ENCODE measurements at regions not wholly inside any gene's neighbourhood (a gene's known extent, or its start where the extent isn't known, plus 50 kb on each side); places are given as distances from the start of the nearest gene placed in this dataset.
"Not testable (repeated sequence)": the region's sequence is repeated elsewhere in the genome, so short reads cannot be mapped to it uniquely, and the experiment has no call there.

- not testable (repeated sequence) for H3K27me3 ChIP-seq (ENCODE audit: control insufficient read depth in 2 of 2, insufficient read depth in 1 of 2, low read length in 1 of 2); H3K27ac ChIP-seq (ENCODE audit: low read depth in 1 of 2, low read length in 1 of 2); DNase-seq (ENCODE audit: low read depth in 6 of 9, low spot score in 9 of 9); H3K4me1 ChIP-seq (ENCODE audit: control insufficient read depth in 2 of 2, insufficient read depth in 2 of 2, low read length in 2 of 2); H3K9me3 ChIP-seq (ENCODE audit: control insufficient read depth in 2 of 2, insufficient read depth in 1 of 2, low read length in 1 of 2); H3K36me3 ChIP-seq (ENCODE audit: control insufficient read depth in 2 of 2, insufficient read depth in 2 of 2, low read length in 1 of 2); H3K4me3 ChIP-seq (ENCODE audit: low read length in 2 of 2)
- 82% methylated on average over 2 of the region's 2 CpGs for WGBS
Measured at GRCh38 chr5:92937396-92937795, 643.6 kb downstream of the NR2F1-AS1 start.

GRCh38 chr5:92930057-92930456, 651.0 kb downstream of the NR2F1-AS1 start:
- WGBS, result 84% methylated on average over 3 of the region's 3 CpGs
- H3K27me3 ChIP-seq (ENCODE audit: control insufficient read depth in 2 of 2, insufficient read depth in 1 of 2, low read length in 1 of 2), result no peaks in the 10 kb centered on the region
- no peaks in the 10 kb centered on the region for H3K9me3 ChIP-seq (ENCODE audit: control insufficient read depth in 2 of 2, insufficient read depth in 1 of 2, low read length in 1 of 2)
- no peak for DNase-seq (ENCODE audit: low read depth in 6 of 9, low spot score in 9 of 9)
- no peaks in the 10 kb centered on the region for H3K36me3 ChIP-seq (ENCODE audit: control insufficient read depth in 2 of 2, insufficient read depth in 2 of 2, low read length in 1 of 2)
- no peaks in the 10 kb centered on the region for H3K4me1 ChIP-seq (ENCODE audit: control insufficient read depth in 2 of 2, insufficient read depth in 2 of 2, low read length in 2 of 2)
- no peak overlapping the region for H3K27ac ChIP-seq (ENCODE audit: low read depth in 1 of 2, low read length in 1 of 2)
- no peak overlapping the region for H3K4me3 ChIP-seq (ENCODE audit: low read length in 2 of 2)

DNA sequence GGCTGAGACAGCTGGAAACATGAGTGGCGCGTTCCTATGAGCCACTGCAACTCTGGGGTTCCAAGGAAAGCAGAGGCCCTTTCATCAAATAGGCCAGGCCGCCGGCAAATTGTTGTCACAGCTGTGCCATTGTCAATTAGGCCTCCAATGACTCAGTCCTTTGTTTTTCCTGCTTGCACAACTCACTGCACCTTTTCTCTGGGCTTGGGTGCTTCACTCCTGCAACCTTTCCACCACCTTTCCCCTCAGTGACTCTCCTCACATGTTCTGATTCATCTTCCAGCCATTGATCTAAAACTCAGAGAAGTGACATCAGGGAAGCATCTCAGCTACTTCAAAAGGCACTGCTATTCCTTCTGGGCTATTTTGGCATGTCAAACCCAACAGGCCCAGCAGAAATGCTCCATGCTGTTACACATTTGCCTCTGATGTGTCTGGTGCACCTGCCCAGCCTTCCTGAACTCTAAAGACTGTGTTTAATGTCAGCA, 653.7 kb downstream of the NR2F1-AS1 start:
- Histone ChIP-seq H3K36me3 (ENCODE audit: control insufficient read depth in 2 of 2, insufficient read depth in 2 of 2, low read length in 1 of 2) (no peaks in the 10 kb centered on the region), H3K27me3 (ENCODE audit: control insufficient read depth in 2 of 2, insufficient read depth in 1 of 2, low read length in 1 of 2) (no peaks in the 10 kb centered on the region), H3K4me3 (ENCODE audit: low read length in 2 of 2) (no peak overlapping the region), H3K27ac (ENCODE audit: low read depth in 1 of 2, low read length in 1 of 2) (no peak overlapping the region), H3K9me3 (ENCODE audit: control insufficient read depth in 2 of 2, insufficient read depth in 1 of 2, low read length in 1 of 2) (no peaks in the 10 kb centered on the region), H3K4me1 (ENCODE audit: control insufficient read depth in 2 of 2, insufficient read depth in 2 of 2, low read length in 2 of 2) (no peaks in the 10 kb centered on the region)
- 76% methylated on average over 4 of the region's 4 CpGs for WGBS
- DNase-seq (ENCODE audit: low read depth in 6 of 9, low spot score in 9 of 9), result no peak

DNA sequence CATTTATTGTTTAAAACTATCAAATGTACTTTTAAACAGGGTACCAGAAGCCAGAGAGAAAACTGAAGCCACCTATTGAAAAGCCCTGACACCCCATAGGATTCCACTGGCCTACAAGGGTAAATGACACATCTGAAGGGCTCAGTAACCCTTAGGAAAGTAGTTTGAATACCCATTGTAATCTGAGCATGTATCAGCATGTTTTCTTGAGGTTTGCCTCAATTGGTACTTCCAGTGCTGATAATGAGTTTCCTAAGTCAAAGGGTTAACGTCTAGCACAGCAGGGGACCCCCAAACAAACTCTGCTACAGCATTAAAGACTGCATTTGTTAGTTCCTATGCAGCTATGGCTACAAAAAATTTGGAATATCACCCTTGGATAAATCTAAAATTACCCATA, 657.1 kb downstream of the NR2F1-AS1 start:
- DNase-seq (ENCODE audit: low read depth in 6 of 9, low spot score in 9 of 9), result no peak
- WGBS, result 40% methylated on average over 1 of the region's 1 CpG
- Histone ChIP-seq H3K4me3 (ENCODE audit: low read length in 2 of 2) (no peak overlapping the region), H3K9me3 (ENCODE audit: control insufficient read depth in 2 of 2, insufficient read depth in 1 of 2, low read length in 1 of 2) (no peaks in the 10 kb centered on the region), H3K4me1 (ENCODE audit: control insufficient read depth in 2 of 2, insufficient read depth in 2 of 2, low read length in 2 of 2) (no peaks in the 10 kb centered on the region), H3K27ac (ENCODE audit: low read depth in 1 of 2, low read length in 1 of 2) (no peak overlapping the region), H3K36me3 (ENCODE audit: control insufficient read depth in 2 of 2, insufficient read depth in 2 of 2, low read length in 1 of 2) (no peaks in the 10 kb centered on the region), H3K27me3 (ENCODE audit: control insufficient read depth in 2 of 2, insufficient read depth in 1 of 2, low read length in 1 of 2) (no peaks in the 10 kb centered on the region)

DNA sequence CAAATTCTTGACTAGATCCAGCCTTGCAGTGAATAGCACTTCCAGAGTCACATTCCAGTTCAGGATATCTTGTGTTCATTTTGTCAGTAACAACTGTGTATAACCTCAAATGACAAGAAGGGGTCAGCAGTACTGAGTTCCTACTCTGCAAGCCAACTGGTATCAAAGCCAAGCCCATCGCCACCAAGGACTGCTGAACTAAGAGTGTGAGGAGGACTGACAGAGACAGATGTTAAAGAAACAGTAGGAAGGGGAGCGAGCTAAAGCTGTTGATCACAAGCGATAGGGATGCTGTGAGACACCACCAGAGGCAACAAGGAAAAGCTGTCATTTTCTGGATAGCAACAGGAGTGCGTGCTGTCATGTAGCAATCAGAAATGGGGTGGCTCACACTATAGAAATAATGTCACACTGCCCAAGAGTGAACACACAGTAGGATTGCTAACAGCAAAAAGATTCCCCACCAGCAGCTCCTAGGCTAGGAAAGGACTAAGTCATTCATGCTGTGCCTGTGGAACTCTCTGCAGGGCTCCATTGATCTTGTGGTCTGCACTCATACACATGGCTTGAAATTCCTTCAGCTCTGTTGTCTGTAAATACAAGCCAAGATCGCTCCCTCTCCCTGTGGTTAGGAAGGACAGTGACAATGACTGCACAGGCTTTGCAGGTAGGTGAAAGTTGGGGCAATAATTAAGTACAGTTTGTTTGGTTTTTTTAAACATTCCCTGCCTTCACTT, 658.6 kb downstream of the NR2F1-AS1 start:
- Histone ChIP-seq H3K4me3 (ENCODE audit: low read length in 2 of 2) (no peak overlapping the region), H3K4me1 (ENCODE audit: control insufficient read depth in 2 of 2, insufficient read depth in 2 of 2, low read length in 2 of 2) (no peaks in the 10 kb centered on the region), H3K9me3 (ENCODE audit: control insufficient read depth in 2 of 2, insufficient read depth in 1 of 2, low read length in 1 of 2) (no peaks in the 10 kb centered on the region), H3K27ac (ENCODE audit: low read depth in 1 of 2, low read length in 1 of 2) (no peak overlapping the region), H3K27me3 (ENCODE audit: control insufficient read depth in 2 of 2, insufficient read depth in 1 of 2, low read length in 1 of 2) (no peaks in the 10 kb centered on the region), H3K36me3 (ENCODE audit: control insufficient read depth in 2 of 2, insufficient read depth in 2 of 2, low read length in 1 of 2) (no peaks in the 10 kb centered on the region)
- no peak for DNase-seq (ENCODE audit: low read depth in 6 of 9, low spot score in 9 of 9)
- WGBS, result 71% methylated on average over 5 of the region's 5 CpGs

- no peak overlapping the region for H3K27ac ChIP-seq (ENCODE audit: low read depth in 1 of 2, low read length in 1 of 2)
- no peaks in the 10 kb centered on the region for H3K4me1 ChIP-seq (ENCODE audit: control insufficient read depth in 2 of 2, insufficient read depth in 2 of 2, low read length in 2 of 2)
- no peak overlapping the region for H3K4me3 ChIP-seq (ENCODE audit: low read length in 2 of 2)
- DNase-seq (ENCODE audit: low read depth in 6 of 9, low spot score in 9 of 9), result no peak
- WGBS, result 94% methylated on average over 2 of the region's 2 CpGs
- H3K27me3 ChIP-seq (ENCODE audit: control insufficient read depth in 2 of 2, insufficient read depth in 1 of 2, low read length in 1 of 2), result no peaks in the 10 kb centered on the region
- no peaks in the 10 kb centered on the region for H3K9me3 ChIP-seq (ENCODE audit: control insufficient read depth in 2 of 2, insufficient read depth in 1 of 2, low read length in 1 of 2)
- H3K36me3 ChIP-seq (ENCODE audit: control insufficient read depth in 2 of 2, insufficient read depth in 2 of 2, low read length in 1 of 2), result no peaks in the 10 kb centered on the region
Measured at GRCh38 chr5:92917044-92917443, 664.0 kb downstream of the NR2F1-AS1 start.

- H3K27me3 ChIP-seq (ENCODE audit: control insufficient read depth in 2 of 2, insufficient read depth in 1 of 2, low read length in 1 of 2), result no peaks in the 10 kb centered on the region
- DNase-seq (ENCODE audit: low read depth in 6 of 9, low spot score in 9 of 9), result no peak
- H3K36me3 ChIP-seq (ENCODE audit: control insufficient read depth in 2 of 2, insufficient read depth in 2 of 2, low read length in 1 of 2), result no peaks in the 10 kb centered on the region
- no peaks in the 10 kb centered on the region for H3K4me1 ChIP-seq (ENCODE audit: control insufficient read depth in 2 of 2, insufficient read depth in 2 of 2, low read length in 2 of 2)
- no peak overlapping the region for H3K4me3 ChIP-seq (ENCODE audit: low read length in 2 of 2)
- H3K9me3 ChIP-seq (ENCODE audit: control insufficient read depth in 2 of 2, insufficient read depth in 1 of 2, low read length in 1 of 2), result no peaks in the 10 kb centered on the region
- H3K27ac ChIP-seq (ENCODE audit: low read depth in 1 of 2, low read length in 1 of 2), result no peak overlapping the region
- WGBS, result 95% methylated on average over 3 of the region's 3 CpGs
Measured at GRCh38 chr5:92916036-92916435, 665.0 kb downstream of the NR2F1-AS1 start.

- no peak for DNase-seq (ENCODE audit: low read depth in 6 of 9, low spot score in 9 of 9)
- no peak overlapping the region for H3K27ac ChIP-seq (ENCODE audit: low read depth in 1 of 2, low read length in 1 of 2)
- no peaks in the 10 kb centered on the region for H3K36me3 ChIP-seq (ENCODE audit: control insufficient read depth in 2 of 2, insufficient read depth in 2 of 2, low read length in 1 of 2)
- no peaks in the 10 kb centered on the region for H3K9me3 ChIP-seq (ENCODE audit: control insufficient read depth in 2 of 2, insufficient read depth in 1 of 2, low read length in 1 of 2)
- no peaks in the 10 kb centered on the region for H3K4me1 ChIP-seq (ENCODE audit: control insufficient read depth in 2 of 2, insufficient read depth in 2 of 2, low read length in 2 of 2)
- H3K27me3 ChIP-seq (ENCODE audit: control insufficient read depth in 2 of 2, insufficient read depth in 1 of 2, low read length in 1 of 2), result no peaks in the 10 kb centered on the region
- 78% methylated on average over 1 of the region's 1 CpG for WGBS
- no peak overlapping the region for H3K4me3 ChIP-seq (ENCODE audit: low read length in 2 of 2)
Measured at GRCh38 chr5:92912283-92912682, 668.7 kb downstream of the NR2F1-AS1 start.

- Histone ChIP-seq H3K27me3 (ENCODE audit: control insufficient read depth in 2 of 2, insufficient read depth in 1 of 2, low read length in 1 of 2) (no peaks in the 10 kb centered on the region), H3K27ac (ENCODE audit: low read depth in 1 of 2, low read length in 1 of 2) (no peak overlapping the region), H3K4me1 (ENCODE audit: control insufficient read depth in 2 of 2, insufficient read depth in 2 of 2, low read length in 2 of 2) (no peaks in the 10 kb centered on the region), H3K36me3 (ENCODE audit: control insufficient read depth in 2 of 2, insufficient read depth in 2 of 2, low read length in 1 of 2) (no peaks in the 10 kb centered on the region), H3K9me3 (ENCODE audit: control insufficient read depth in 2 of 2, insufficient read depth in 1 of 2, low read length in 1 of 2) (no peaks in the 10 kb centered on the region), H3K4me3 (ENCODE audit: low read length in 2 of 2) (no peak overlapping the region)
- WGBS, result 87% methylated on average over 1 of the region's 1 CpG
- no peak for DNase-seq (ENCODE audit: low read depth in 6 of 9, low spot score in 9 of 9)
Measured at GRCh38 chr5:92911851-92912250, 669.2 kb downstream of the NR2F1-AS1 start.
